ENCODE measurements at regions not wholly inside any gene's neighbourhood (a gene's known extent, or its start where the extent isn't known, plus 50 kb on each side); places are given as distances from the start of the nearest gene placed in this dataset.
"Not testable (repeated sequence)": the region's sequence is repeated elsewhere in the genome, so short reads cannot be mapped to it uniquely, and the experiment has no call there.

- no peak overlapping the region for H3K27ac Mint-ChIP-seq
- no peak overlapping the region for H3K4me3 Mint-ChIP-seq
- no peaks in the 10 kb centered on the region for H3K27me3 Mint-ChIP-seq
- H3K36me3 Mint-ChIP-seq = no peaks in the 10 kb centered on the region
- H3K9me3 Mint-ChIP-seq (ENCODE audit: low read depth) = no peaks in the 10 kb centered on the region
- no peaks in the 10 kb centered on the region for H3K4me1 Mint-ChIP-seq (ENCODE audit: low read depth)
These were observed 506.9 kb upstream of the PCDH10 start for GRCh38 chr4:132642016-132642817.

DNA sequence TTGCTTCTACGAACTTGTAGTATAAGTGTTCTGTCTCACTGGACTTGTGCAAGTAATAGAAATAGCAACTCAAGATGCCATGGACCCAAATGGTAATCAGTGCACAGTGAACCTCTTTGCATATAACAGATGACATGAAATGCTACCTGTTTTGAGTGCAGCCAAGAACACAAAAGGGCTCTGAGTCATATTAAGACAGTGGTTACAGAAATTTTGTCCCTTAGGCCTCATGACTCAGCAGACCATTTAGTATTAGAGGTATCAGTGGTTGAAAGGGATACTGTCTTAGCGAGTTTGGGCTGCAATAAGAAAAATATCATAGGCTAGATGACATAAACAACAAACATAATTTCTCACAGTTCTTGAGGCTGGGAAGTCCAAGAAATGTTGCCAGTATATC lies 502.9 kb upstream of the PCDH10 start:
- H3K9me3 Mint-ChIP-seq (ENCODE audit: low read depth) = no peaks in the 10 kb centered on the region
- H3K4me1 Mint-ChIP-seq (ENCODE audit: low read depth) = no peaks in the 10 kb centered on the region
- no peak overlapping the region for H3K27ac Mint-ChIP-seq
- H3K27me3 Mint-ChIP-seq = no peaks in the 10 kb centered on the region
- no peak overlapping the region for H3K4me3 Mint-ChIP-seq
- no peaks in the 10 kb centered on the region for H3K36me3 Mint-ChIP-seq

- H3K4me3 Mint-ChIP-seq = no peak overlapping the region
- peaks cover 11% of the 10 kb centered on the region for H3K9me3 Mint-ChIP-seq (ENCODE audit: low read depth)
- no peak overlapping the region for H3K27ac Mint-ChIP-seq
- no peaks in the 10 kb centered on the region for H3K27me3 Mint-ChIP-seq
- H3K36me3 Mint-ChIP-seq = no peaks in the 10 kb centered on the region
- no peaks in the 10 kb centered on the region for H3K4me1 Mint-ChIP-seq (ENCODE audit: low read depth)
These were observed 497.9 kb upstream of the PCDH10 start for GRCh38 chr4:132651196-132651595.

DNA sequence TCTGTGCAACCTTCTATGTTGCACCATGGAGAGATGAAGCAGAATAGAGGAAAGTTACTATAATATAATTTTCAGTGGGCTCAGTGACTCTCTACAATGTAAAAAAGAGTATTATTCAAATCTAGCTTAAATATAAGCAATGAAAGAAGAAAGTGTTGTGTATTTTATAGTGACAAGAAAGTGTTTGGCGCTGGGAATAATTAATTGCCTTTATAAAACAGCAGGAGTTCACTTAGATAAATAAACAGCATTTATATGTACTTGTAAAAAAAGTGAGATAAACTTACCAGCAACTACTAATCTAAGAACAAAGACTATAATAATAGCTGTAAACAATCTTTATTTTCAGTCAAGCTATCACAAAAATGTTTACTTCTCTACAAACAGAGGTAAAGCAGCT lies 488.9 kb upstream of the PCDH10 start:
- Mint-ChIP-seq H3K4me1 (ENCODE audit: low read depth) (no peaks in the 10 kb centered on the region), H3K27me3 (no peaks in the 10 kb centered on the region), H3K36me3 (no peaks in the 10 kb centered on the region), H3K27ac (no peak overlapping the region), H3K9me3 (ENCODE audit: low read depth) (peaks cover 4% of the 10 kb centered on the region), H3K4me3 (no peak overlapping the region)

DNA sequence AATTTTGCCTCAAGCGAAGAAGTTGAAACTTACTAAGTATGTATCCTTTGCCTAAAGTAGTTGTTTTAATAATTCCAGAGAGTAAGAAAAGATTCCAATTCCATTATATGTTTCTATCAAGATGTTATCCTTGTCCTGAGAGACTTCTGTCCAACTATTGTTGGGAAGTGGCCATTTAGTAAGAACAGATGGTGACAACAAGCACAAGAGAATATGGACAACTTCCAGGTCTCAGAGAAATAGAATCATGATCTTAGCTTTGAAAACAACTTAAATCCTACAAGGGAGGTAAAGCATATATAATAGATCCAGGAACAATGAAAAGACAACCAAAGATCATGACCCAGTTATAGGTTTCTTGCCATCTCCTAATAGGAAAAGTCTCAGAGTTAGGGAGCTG lies 486.6 kb upstream of the PCDH10 start:
- no peaks in the 10 kb centered on the region for H3K27me3 Mint-ChIP-seq
- H3K4me1 Mint-ChIP-seq (ENCODE audit: low read depth) = no peaks in the 10 kb centered on the region
- H3K4me3 Mint-ChIP-seq = no peak overlapping the region
- peaks cover 4% of the 10 kb centered on the region for H3K9me3 Mint-ChIP-seq (ENCODE audit: low read depth)
- no peak overlapping the region for H3K27ac Mint-ChIP-seq
- H3K36me3 Mint-ChIP-seq = no peaks in the 10 kb centered on the region

DNA sequence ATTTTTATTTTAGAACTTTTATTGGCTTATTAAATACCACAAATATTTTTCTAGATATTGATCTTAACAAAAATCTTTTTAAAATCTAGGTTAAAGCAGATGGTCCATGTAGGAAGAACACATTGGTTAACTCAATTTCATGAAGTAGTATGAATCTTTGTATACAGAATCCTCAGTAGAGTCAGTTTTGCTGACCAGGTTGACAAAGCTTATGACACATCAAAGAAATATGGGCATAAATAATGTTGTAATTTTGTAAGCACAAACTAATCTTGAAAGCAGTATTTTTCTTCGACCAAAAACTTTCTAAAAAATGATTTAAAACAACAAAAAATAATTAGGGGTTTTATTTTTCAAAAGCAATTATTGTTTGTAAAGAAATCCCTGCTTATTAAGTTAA lies 479.3 kb upstream of the PCDH10 start:
- Mint-ChIP-seq H3K27ac (no peak overlapping the region), H3K4me1 (ENCODE audit: low read depth) (no peaks in the 10 kb centered on the region), H3K27me3 (no peaks in the 10 kb centered on the region), H3K36me3 (no peaks in the 10 kb centered on the region), H3K4me3 (no peak overlapping the region), H3K9me3 (ENCODE audit: low read depth) (peaks cover 3% of the 10 kb centered on the region)

GRCh38 chr4:132670557-132670956 lies 478.5 kb upstream of the PCDH10 start:
- Mint-ChIP-seq H3K27me3 (no peaks in the 10 kb centered on the region), H3K4me3 (no peak overlapping the region), H3K9me3 (ENCODE audit: low read depth) (peaks cover 3% of the 10 kb centered on the region), H3K27ac (no peak overlapping the region), H3K36me3 (no peaks in the 10 kb centered on the region), H3K4me1 (ENCODE audit: low read depth) (no peaks in the 10 kb centered on the region)

DNA sequence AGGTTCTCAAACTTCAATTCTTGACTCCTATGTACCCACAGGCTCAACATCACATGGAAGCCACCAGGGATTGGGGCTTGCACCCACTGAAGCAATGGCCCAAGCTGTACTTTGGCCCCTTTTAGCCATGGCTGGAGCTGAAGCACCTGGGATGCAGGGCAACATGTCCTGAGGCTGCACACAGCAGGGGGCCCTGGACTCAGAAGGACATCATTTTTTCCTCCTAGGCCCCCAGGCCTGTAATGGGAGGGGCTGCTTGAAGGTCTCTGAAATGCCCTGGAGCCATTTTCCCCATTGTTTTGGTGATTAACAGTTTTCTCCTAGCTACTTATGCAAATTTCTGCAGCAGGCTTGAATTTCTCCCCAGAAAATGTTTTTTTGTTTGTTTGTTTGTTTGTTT lies 465.1 kb upstream of the PCDH10 start:
- H3K4me1 Mint-ChIP-seq (ENCODE audit: low read depth) = no peaks in the 10 kb centered on the region
- H3K4me3 Mint-ChIP-seq = no peak overlapping the region
- H3K36me3 Mint-ChIP-seq = no peaks in the 10 kb centered on the region
- H3K27ac Mint-ChIP-seq = no peak overlapping the region
- H3K9me3 Mint-ChIP-seq (ENCODE audit: low read depth) = peaks cover 11% of the 10 kb centered on the region
- H3K27me3 Mint-ChIP-seq = no peaks in the 10 kb centered on the region

DNA sequence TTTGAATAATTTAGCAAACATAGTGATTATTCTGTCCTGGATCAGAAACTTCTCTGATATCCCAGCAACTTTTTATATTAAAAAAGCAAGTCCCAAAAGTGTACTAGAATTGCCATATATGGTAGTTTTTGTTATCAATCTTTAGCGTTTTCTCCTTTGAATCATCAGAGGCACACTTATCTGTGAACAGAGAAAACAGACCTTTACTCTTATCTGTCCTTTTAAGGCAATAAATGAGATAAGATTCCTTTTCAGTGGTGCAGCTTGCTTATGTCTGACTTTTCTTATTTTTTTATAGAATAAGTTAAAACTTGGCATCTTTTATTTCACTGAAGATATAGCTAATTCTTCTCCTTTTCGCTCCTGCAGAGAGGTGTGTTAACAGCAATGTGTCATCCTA lies 458.1 kb upstream of the PCDH10 start:
- peaks cover 9% of the 10 kb centered on the region for H3K9me3 Mint-ChIP-seq (ENCODE audit: low read depth)
- no peaks in the 10 kb centered on the region for H3K36me3 Mint-ChIP-seq
- no peak overlapping the region for H3K4me3 Mint-ChIP-seq
- H3K27ac Mint-ChIP-seq = no peak overlapping the region
- no peaks in the 10 kb centered on the region for H3K4me1 Mint-ChIP-seq (ENCODE audit: low read depth)
- no peaks in the 10 kb centered on the region for H3K27me3 Mint-ChIP-seq

DNA sequence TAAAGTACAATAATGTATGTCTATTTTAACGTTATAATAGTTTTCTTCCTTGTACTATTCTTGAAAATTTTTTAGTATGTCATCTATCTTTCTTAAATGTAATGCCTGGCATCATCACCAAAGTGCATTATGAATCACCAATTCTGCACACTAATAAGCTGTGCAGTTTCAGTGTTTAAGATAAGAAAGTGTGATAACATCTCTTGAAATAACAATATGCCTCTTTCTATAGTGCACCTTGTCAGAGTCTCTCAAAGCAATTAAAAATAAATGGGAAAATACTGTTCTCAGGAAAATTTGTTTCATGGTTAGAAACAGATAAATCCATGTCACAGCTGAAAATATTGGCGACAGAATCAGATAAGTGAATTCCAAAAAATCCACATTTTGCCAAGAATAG lies 457.4 kb upstream of the PCDH10 start:
- Mint-ChIP-seq H3K4me3 (no peak overlapping the region), H3K27me3 (no peaks in the 10 kb centered on the region), H3K9me3 (ENCODE audit: low read depth) (peaks cover 9% of the 10 kb centered on the region), H3K4me1 (ENCODE audit: low read depth) (no peaks in the 10 kb centered on the region), H3K36me3 (no peaks in the 10 kb centered on the region), H3K27ac (no peak overlapping the region)

GRCh38 chr4:132694775-132695174 lies 454.3 kb upstream of the PCDH10 start:
- H3K27me3 Mint-ChIP-seq = no peaks in the 10 kb centered on the region
- H3K4me1 Mint-ChIP-seq (ENCODE audit: low read depth) = no peaks in the 10 kb centered on the region
- H3K36me3 Mint-ChIP-seq = no peaks in the 10 kb centered on the region
- no peak overlapping the region for H3K4me3 Mint-ChIP-seq
- H3K9me3 Mint-ChIP-seq (ENCODE audit: low read depth) = peaks cover 5% of the 10 kb centered on the region
- H3K27ac Mint-ChIP-seq = no peak overlapping the region

- not testable (repeated sequence) for H3K27ac Mint-ChIP-seq; H3K4me1 Mint-ChIP-seq (ENCODE audit: low read depth); H3K9me3 Mint-ChIP-seq (ENCODE audit: low read depth); H3K4me3 Mint-ChIP-seq; H3K27me3 Mint-ChIP-seq; H3K36me3 Mint-ChIP-seq
These were observed 451.6 kb upstream of the PCDH10 start for GRCh38 chr4:132697505-132697904.

GRCh38 chr4:132707955-132708354 lies 441.1 kb upstream of the PCDH10 start:
- Mint-ChIP-seq H3K27me3 (no peaks in the 10 kb centered on the region), H3K36me3 (no peaks in the 10 kb centered on the region), H3K9me3 (ENCODE audit: low read depth) (peaks cover 5% of the 10 kb centered on the region), H3K4me1 (ENCODE audit: low read depth) (no peaks in the 10 kb centered on the region), H3K4me3 (no peak overlapping the region), H3K27ac (no peak overlapping the region)

- peaks cover 9% of the 10 kb centered on the region for H3K9me3 Mint-ChIP-seq (ENCODE audit: low read depth)
These were observed 440.0 kb upstream of the PCDH10 start for GRCh38 chr4:132709056-132709455.

GRCh38 chr4:132710971-132711370 lies 438.1 kb upstream of the PCDH10 start:
- no peaks in the 10 kb centered on the region for H3K27me3 Mint-ChIP-seq

More at GRCh38 chr4:132709056-132709455, 440.0 kb upstream of the PCDH10 start:
- no peaks in the 10 kb centered on the region for H3K27me3 Mint-ChIP-seq
- no peaks in the 10 kb centered on the region for H3K4me1 Mint-ChIP-seq (ENCODE audit: low read depth)
- no peak overlapping the region for H3K4me3 Mint-ChIP-seq
- no peaks in the 10 kb centered on the region for H3K36me3 Mint-ChIP-seq
- H3K27ac Mint-ChIP-seq = no peak overlapping the region

GRCh38 chr4:132737344-132737743 lies 411.8 kb upstream of the PCDH10 start:
- H3K36me3 Mint-ChIP-seq = no peaks in the 10 kb centered on the region
- H3K4me3 Mint-ChIP-seq = no peak overlapping the region
- H3K27me3 Mint-ChIP-seq = no peaks in the 10 kb centered on the region
- peaks cover 6% of the 10 kb centered on the region for H3K9me3 Mint-ChIP-seq (ENCODE audit: low read depth)
- H3K4me1 Mint-ChIP-seq (ENCODE audit: low read depth) = no peaks in the 10 kb centered on the region
- H3K27ac Mint-ChIP-seq = no peak overlapping the region

More at GRCh38 chr4:132710971-132711370, 438.1 kb upstream of the PCDH10 start:
- Mint-ChIP-seq H3K4me1 (ENCODE audit: low read depth) (no peaks in the 10 kb centered on the region), H3K4me3 (no peak overlapping the region), H3K36me3 (no peaks in the 10 kb centered on the region), H3K27ac (no peak overlapping the region), H3K9me3 (ENCODE audit: low read depth) (peaks cover 9% of the 10 kb centered on the region)

Data from activated naive CD8-positive, alpha-beta T cell (primary cell).